ENCODE measurements at regions not wholly inside any gene's neighbourhood (a gene's known extent, or its start where the extent isn't known, plus 50 kb on each side); places are given as distances from the start of the nearest gene placed in this dataset.
A peak's percentile ranks its signal among the peaks of the same experiment; 100 is the strongest.
"Not testable (repeated sequence)": the region's sequence is repeated elsewhere in the genome, so short reads cannot be mapped to it uniquely, and the experiment has no call there.

GRCh38 chr13:64525687-64526086 lies 2704.4 kb downstream of the PCDH9 start:
- no peak for DNase-seq (ENCODE audit: low read depth, low spot score)
- in situ Hi-C loops (cut with HindIII; ENCODE audit: low pct_unique_long_range_greater_than_20kb, low sequenced_read_pairs): no loop called here

GRCh38 chr13:64510747-64511146 lies 2719.4 kb downstream of the PCDH9 start:
- DNase-seq (ENCODE audit: low read depth, low spot score): no peak
- in situ Hi-C loops (cut with HindIII; ENCODE audit: low pct_unique_long_range_greater_than_20kb, low sequenced_read_pairs): no loop called here

GRCh38 chr13:64506246-64506645 lies 2723.9 kb downstream of the PCDH9 start:
- DNase-seq (ENCODE audit: low read depth, low spot score): no peak
- in situ Hi-C loops (cut with HindIII; ENCODE audit: low pct_unique_long_range_greater_than_20kb, low sequenced_read_pairs): no loop called here

GRCh38 chr13:64505336-64505910 lies 2724.7 kb downstream of the PCDH9 start:
- no peak for DNase-seq (ENCODE audit: low read depth, low spot score)
- in situ Hi-C loops (cut with HindIII; ENCODE audit: low pct_unique_long_range_greater_than_20kb, low sequenced_read_pairs): no loop called here

- no peak for DNase-seq (ENCODE audit: low read depth, low spot score)
- in situ Hi-C loops (cut with HindIII; ENCODE audit: low pct_unique_long_range_greater_than_20kb, low sequenced_read_pairs): no loop called here
These were observed 2741.4 kb downstream of the PCDH9 start for GRCh38 chr13:64488731-64489130.

- in situ Hi-C loops (cut with HindIII; ENCODE audit: low pct_unique_long_range_greater_than_20kb, low sequenced_read_pairs): no loop called here
- DNase-seq (ENCODE audit: low read depth, low spot score): no peak
These were observed 2747.8 kb downstream of the PCDH9 start for GRCh38 chr13:64482373-64482772.

- DNase-seq (ENCODE audit: low read depth, low spot score): peak; percentile 12
- in situ Hi-C loops (cut with HindIII; ENCODE audit: low pct_unique_long_range_greater_than_20kb, low sequenced_read_pairs): no loop called here
These were observed 2749.5 kb downstream of the PCDH9 start for GRCh38 chr13:64480672-64481071.

- in situ Hi-C loops (cut with HindIII; ENCODE audit: low pct_unique_long_range_greater_than_20kb, low sequenced_read_pairs): no loop called here
- no peak for DNase-seq (ENCODE audit: low read depth, low spot score)
These were observed 2749.9 kb downstream of the PCDH9 start for GRCh38 chr13:64480211-64480610.

- in situ Hi-C loops (cut with HindIII; ENCODE audit: low pct_unique_long_range_greater_than_20kb, low sequenced_read_pairs): no loop called here
- no peak for DNase-seq (ENCODE audit: low read depth, low spot score)
These were observed 2753.0 kb downstream of the PCDH9 start for GRCh38 chr13:64477146-64477545.

- in situ Hi-C loops (cut with HindIII; ENCODE audit: low pct_unique_long_range_greater_than_20kb, low sequenced_read_pairs); DNase-seq (ENCODE audit: low read depth, low spot score): not testable (repeated sequence)
These were observed 2754.0 kb downstream of the PCDH9 start for GRCh38 chr13:64476041-64476568.

- in situ Hi-C loops (cut with HindIII; ENCODE audit: low pct_unique_long_range_greater_than_20kb, low sequenced_read_pairs): no loop called here
- peak; percentile 50 for DNase-seq (ENCODE audit: low read depth, low spot score)
These were observed 2758.2 kb downstream of the PCDH9 start for GRCh38 chr13:64471916-64472315.

GRCh38 chr13:64470751-64471150 lies 2759.4 kb downstream of the PCDH9 start:
- DNase-seq (ENCODE audit: low read depth, low spot score): no peak
- in situ Hi-C loops (cut with HindIII; ENCODE audit: low pct_unique_long_range_greater_than_20kb, low sequenced_read_pairs): no loop called here

GRCh38 chr13:64459778-64460177 lies 2770.4 kb downstream of the PCDH9 start:
- DNase-seq (ENCODE audit: low read depth, low spot score): no peak
- in situ Hi-C loops (cut with HindIII; ENCODE audit: low pct_unique_long_range_greater_than_20kb, low sequenced_read_pairs): no loop called here

GRCh38 chr13:64457976-64458375 lies 2772.2 kb downstream of the PCDH9 start:
- DNase-seq (ENCODE audit: low read depth, low spot score): no peak
- in situ Hi-C loops (cut with HindIII; ENCODE audit: low pct_unique_long_range_greater_than_20kb, low sequenced_read_pairs): no loop called here

GRCh38 chr13:64455124-64455523 lies 2775.0 kb downstream of the PCDH9 start:
- DNase-seq (ENCODE audit: low read depth, low spot score): no peak
- in situ Hi-C loops (cut with HindIII; ENCODE audit: low pct_unique_long_range_greater_than_20kb, low sequenced_read_pairs): no loop called here

GRCh38 chr13:64453831-64454230 lies 2776.3 kb downstream of the PCDH9 start:
- in situ Hi-C loops (cut with HindIII; ENCODE audit: low pct_unique_long_range_greater_than_20kb, low sequenced_read_pairs): no loop called here
- DNase-seq (ENCODE audit: low read depth, low spot score): no peak

GRCh38 chr13:64446372-64446771 lies 2783.8 kb downstream of the PCDH9 start:
- peak; percentile 33 for DNase-seq (ENCODE audit: low read depth, low spot score)
- in situ Hi-C loops (cut with HindIII; ENCODE audit: low pct_unique_long_range_greater_than_20kb, low sequenced_read_pairs): no loop called here

- DNase-seq (ENCODE audit: low read depth, low spot score): no peak
- in situ Hi-C loops (cut with HindIII; ENCODE audit: low pct_unique_long_range_greater_than_20kb, low sequenced_read_pairs): no loop called here
These were observed 2788.4 kb downstream of the PCDH9 start for GRCh38 chr13:64441740-64442139.

GRCh38 chr13:64438084-64438483 lies 2792.1 kb downstream of the PCDH9 start:
- no peak for DNase-seq (ENCODE audit: low read depth, low spot score)
- in situ Hi-C loops (cut with HindIII; ENCODE audit: low pct_unique_long_range_greater_than_20kb, low sequenced_read_pairs): no loop called here

GRCh38 chr13:64429691-64430090 lies 2800.4 kb downstream of the PCDH9 start:
- in situ Hi-C loops (cut with HindIII; ENCODE audit: low pct_unique_long_range_greater_than_20kb, low sequenced_read_pairs): no loop called here
- no peak for DNase-seq (ENCODE audit: low read depth, low spot score)

All from SK-MEL-5 (cell line).